ENCODE measurements at regions not wholly inside any gene's neighbourhood (a gene's known extent, or its start where the extent isn't known, plus 50 kb on each side); places are given as distances from the start of the nearest gene placed in this dataset.

- TF ChIP-seq CTCF (IDR thresholded peaks at IDR 0.05; ENCODE audit: extremely low read depth, missing control alignments), result no peak
- DNase-seq (ENCODE audit: low spot score), result no peak
These were observed 89.0 kb downstream of the MXRA5 start for GRCh38 chrX:3257471-3257870.

- TF ChIP-seq CTCF (IDR thresholded peaks at IDR 0.05; ENCODE audit: extremely low read depth, missing control alignments), result no peak
- DNase-seq (ENCODE audit: low spot score), result no peak
These were observed 89.6 kb downstream of the MXRA5 start for GRCh38 chrX:3256868-3257267.

- peak; percentile 2 for DNase-seq (ENCODE audit: low spot score)
- TF ChIP-seq CTCF (IDR thresholded peaks at IDR 0.05; ENCODE audit: extremely low read depth, missing control alignments), result no peak
These were observed 93.7 kb downstream of the MXRA5 start for GRCh38 chrX:3252744-3253143.

GRCh38 chrX:3250966-3251365 is 95.5 kb downstream of the MXRA5 start:
- no peak for TF ChIP-seq CTCF (IDR thresholded peaks at IDR 0.05; ENCODE audit: extremely low read depth, missing control alignments)
- DNase-seq (ENCODE audit: low spot score), result no peak

GRCh38 chrX:3244955-3245354 is 101.5 kb downstream of the MXRA5 start:
- no peak for DNase-seq (ENCODE audit: low spot score)
- TF ChIP-seq CTCF (IDR thresholded peaks at IDR 0.05; ENCODE audit: extremely low read depth, missing control alignments), result no peak

- no peak for DNase-seq (ENCODE audit: low spot score)
- TF ChIP-seq CTCF (IDR thresholded peaks at IDR 0.05; ENCODE audit: extremely low read depth, missing control alignments), result no peak
These were observed 102.2 kb downstream of the MXRA5 start for GRCh38 chrX:3244203-3244743.

- no peak for DNase-seq (ENCODE audit: low spot score)
- no peak for TF ChIP-seq CTCF (IDR thresholded peaks at IDR 0.05; ENCODE audit: extremely low read depth, missing control alignments)
These were observed 114.1 kb downstream of the MXRA5 start for GRCh38 chrX:3232262-3232923.

Data from GM20000 (cell line).